Nephron (organoid): ENCODE measurements at regions not wholly inside any gene's neighbourhood (a gene's known extent, or its start where the extent isn't known, plus 50 kb on each side); places are given as distances from the start of the nearest gene placed in this dataset.

Experiments
- H3K27ac Mint-ChIP-seq, 3 experiments: 2 replicates each; pipeline ENCODE4 v1.8.0; 2020; ENCODE audit warnings: mixed read lengths in 3 of 3, mild to moderate bottlenecking in 2 of 3, moderate library complexity in 1 of 3
- H3K27me3 Mint-ChIP-seq: 2 replicates; pipeline ENCODE4 v1.8.0; 2021; ENCODE audit warnings: low read depth, mild to moderate bottlenecking, moderate library complexity, mixed read lengths
- H3K36me3 Mint-ChIP-seq: 2 replicates; pipeline ENCODE4 v1.8.0; 2020; ENCODE audit warnings: low read depth, mixed read lengths
- H3K4me1 Mint-ChIP-seq: 2 replicates; pipeline ENCODE4 v1.8.0; 2020; ENCODE audit warnings: mixed read lengths
- H3K4me3 Mint-ChIP-seq, 3 experiments: 2 replicates each; pipeline ENCODE4 v1.8.0; 2020; ENCODE audit warnings: mild to moderate bottlenecking in 3 of 3, mixed read lengths in 3 of 3, moderate library complexity in 2 of 3
- H3K9me3 Mint-ChIP-seq: 2 replicates; pipeline ENCODE4 v1.8.0; 2020; ENCODE audit warnings: mixed read lengths
- CTCF ChIP-seq, 3 experiments: fragments of 200-600 bp; sonication (generic); IDR thresholded peaks; one replicate each; pipeline ENCODE4 v1.5.0; 2021; ENCODE audit warnings: antibody characterized with exemption in 3 of 3; ENCODE audit not compliant: unreplicated experiment in 3 of 3

- H3K27ac Mint-ChIP-seq = no peak overlapping the region
- H3K36me3 Mint-ChIP-seq = no peaks in the 10 kb centered on the region
- TF ChIP-seq CTCF (IDR thresholded peaks at IDR 0.05; ENCODE audit: unreplicated experiment in 3 of 3) = no peak
- H3K9me3 Mint-ChIP-seq = peaks cover 12% of the 10 kb centered on the region
- peaks cover 11% of the 10 kb centered on the region for H3K4me1 Mint-ChIP-seq
- no peak overlapping the region for H3K4me3 Mint-ChIP-seq
- H3K27me3 Mint-ChIP-seq = peaks cover 45% of the 10 kb centered on the region
These were observed 145.6 kb downstream of the DHX35 start for GRCh38 chr20:39107741-39108140.

- Mint-ChIP-seq H3K27me3 (peaks cover 48% of the 10 kb centered on the region), H3K36me3 (no peaks in the 10 kb centered on the region), H3K27ac (no peak overlapping the region), H3K4me3 (no peak overlapping the region), H3K4me1 (peaks cover 5% of the 10 kb centered on the region), H3K9me3 (peaks cover 12% of the 10 kb centered on the region)
- TF ChIP-seq CTCF (IDR thresholded peaks at IDR 0.05; ENCODE audit: unreplicated experiment in 3 of 3) = no peak
These were observed 144.6 kb downstream of the DHX35 start for GRCh38 chr20:39106791-39107190.

- H3K36me3 Mint-ChIP-seq = no peaks in the 10 kb centered on the region
- peaks cover 45% of the 10 kb centered on the region for H3K27me3 Mint-ChIP-seq
- TF ChIP-seq CTCF (IDR thresholded peaks at IDR 0.05; ENCODE audit: unreplicated experiment in 3 of 3) = no peak
- H3K4me3 Mint-ChIP-seq = no peak overlapping the region
- no peak overlapping the region for H3K27ac Mint-ChIP-seq
- H3K9me3 Mint-ChIP-seq = peaks cover 12% of the 10 kb centered on the region
- H3K4me1 Mint-ChIP-seq = peaks cover 5% of the 10 kb centered on the region
These were observed 143.4 kb downstream of the DHX35 start for GRCh38 chr20:39105551-39105950.

- H3K27me3 Mint-ChIP-seq = peaks cover 43% of the 10 kb centered on the region
- no peaks in the 10 kb centered on the region for H3K4me1 Mint-ChIP-seq
- no peak overlapping the region for H3K27ac Mint-ChIP-seq
- peaks cover 12% of the 10 kb centered on the region for H3K9me3 Mint-ChIP-seq
- no peak overlapping the region for H3K4me3 Mint-ChIP-seq
- H3K36me3 Mint-ChIP-seq = no peaks in the 10 kb centered on the region
- TF ChIP-seq CTCF (IDR thresholded peaks at IDR 0.05; ENCODE audit: unreplicated experiment in 3 of 3) = no peak
These were observed 141.6 kb downstream of the DHX35 start for GRCh38 chr20:39103732-39104131.

- no peaks in the 10 kb centered on the region for H3K36me3 Mint-ChIP-seq
- H3K27ac Mint-ChIP-seq = no peak overlapping the region
- H3K27me3 Mint-ChIP-seq = peaks cover 44% of the 10 kb centered on the region
- no peak overlapping the region for H3K4me3 Mint-ChIP-seq
- H3K9me3 Mint-ChIP-seq = peaks cover 12% of the 10 kb centered on the region
- H3K4me1 Mint-ChIP-seq = no peaks in the 10 kb centered on the region
- no peak for TF ChIP-seq CTCF (IDR thresholded peaks at IDR 0.05; ENCODE audit: unreplicated experiment in 3 of 3)
These were observed 141.2 kb downstream of the DHX35 start for GRCh38 chr20:39103305-39103704.

- H3K27ac Mint-ChIP-seq = no peak overlapping the region
- no peaks in the 10 kb centered on the region for H3K36me3 Mint-ChIP-seq
- peaks cover 35% of the 10 kb centered on the region for H3K27me3 Mint-ChIP-seq
- H3K4me1 Mint-ChIP-seq = no peaks in the 10 kb centered on the region
- no peak for TF ChIP-seq CTCF (IDR thresholded peaks at IDR 0.05; ENCODE audit: unreplicated experiment in 3 of 3)
- H3K9me3 Mint-ChIP-seq = peaks cover 12% of the 10 kb centered on the region
- no peak overlapping the region for H3K4me3 Mint-ChIP-seq
These were observed 139.8 kb downstream of the DHX35 start for GRCh38 chr20:39101895-39102294.
